ENCODE measurements at regions not wholly inside any gene's neighbourhood (a gene's known extent, or its start where the extent isn't known, plus 50 kb on each side); places are given as distances from the start of the nearest gene placed in this dataset.

DNA sequence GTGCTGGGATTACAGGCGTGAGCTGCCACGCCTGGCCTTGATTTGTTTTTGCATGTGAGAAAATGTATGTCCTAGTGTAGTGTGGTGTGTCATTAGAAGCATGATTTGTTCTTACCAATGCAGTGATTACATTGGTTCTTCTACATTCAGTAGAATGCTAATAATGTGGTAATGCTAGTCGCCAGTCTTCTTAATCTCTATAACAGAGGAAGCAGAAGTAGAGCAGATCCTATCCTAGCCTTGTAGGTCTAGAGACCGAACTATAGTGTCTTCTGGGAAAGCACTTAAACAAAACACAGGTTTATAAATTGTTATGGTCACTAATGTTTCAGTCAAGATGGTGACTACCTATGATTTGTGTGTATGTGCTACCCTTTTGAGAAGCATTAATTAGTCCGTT is 197.5 kb upstream of the DMRT1 start:
- TF ChIP-seq CTCF (IDR thresholded peaks at IDR 0.05; ENCODE audit: insufficient read depth, low read length, poor library complexity, severe bottlenecking) = no peak
- DNase-seq (ENCODE audit: extremely low read depth, insufficient read length) = no peak
- Histone ChIP-seq H3K27me3 (replicated peaks; ENCODE audit: control insufficient read depth, insufficient read depth, low read length) (no peaks in the 10 kb centered on the region; the same call in 1 of the 2 replicates), H3K4me3 (replicated peaks; ENCODE audit: low read depth, low read length) (no peak overlapping the region), H3K36me3 (ENCODE audit: control insufficient read depth, insufficient read depth, low read length) (no peaks in the 10 kb centered on the region)

DNA sequence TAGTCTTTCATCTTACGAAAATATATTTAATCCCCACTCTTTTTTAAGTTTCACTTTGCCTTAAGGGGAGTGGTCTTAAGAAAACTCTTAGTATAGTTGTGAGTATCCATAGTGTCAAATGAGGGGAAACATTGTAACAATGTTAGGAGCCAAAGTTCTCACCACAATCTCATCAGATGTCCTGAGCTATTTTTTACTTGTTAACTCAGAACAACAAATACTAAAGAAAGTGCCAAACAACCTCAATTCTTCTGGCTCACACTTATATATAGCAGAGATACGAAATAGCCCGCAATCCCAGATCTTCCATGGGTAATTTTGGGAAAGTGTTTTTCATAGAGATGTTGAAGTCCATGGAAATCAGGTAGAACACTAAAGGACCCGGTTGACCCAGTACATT is 194.0 kb upstream of the DMRT1 start:
- Histone ChIP-seq H3K27me3 (replicated peaks; ENCODE audit: control insufficient read depth, insufficient read depth, low read length) (no peaks in the 10 kb centered on the region), H3K36me3 (ENCODE audit: control insufficient read depth, insufficient read depth, low read length) (no peaks in the 10 kb centered on the region), H3K4me3 (replicated peaks; ENCODE audit: low read depth, low read length) (no peak overlapping the region)
- no peak for DNase-seq (ENCODE audit: extremely low read depth, insufficient read length)
- no peak for TF ChIP-seq CTCF (IDR thresholded peaks at IDR 0.05; ENCODE audit: insufficient read depth, low read length, poor library complexity, severe bottlenecking)

DNA sequence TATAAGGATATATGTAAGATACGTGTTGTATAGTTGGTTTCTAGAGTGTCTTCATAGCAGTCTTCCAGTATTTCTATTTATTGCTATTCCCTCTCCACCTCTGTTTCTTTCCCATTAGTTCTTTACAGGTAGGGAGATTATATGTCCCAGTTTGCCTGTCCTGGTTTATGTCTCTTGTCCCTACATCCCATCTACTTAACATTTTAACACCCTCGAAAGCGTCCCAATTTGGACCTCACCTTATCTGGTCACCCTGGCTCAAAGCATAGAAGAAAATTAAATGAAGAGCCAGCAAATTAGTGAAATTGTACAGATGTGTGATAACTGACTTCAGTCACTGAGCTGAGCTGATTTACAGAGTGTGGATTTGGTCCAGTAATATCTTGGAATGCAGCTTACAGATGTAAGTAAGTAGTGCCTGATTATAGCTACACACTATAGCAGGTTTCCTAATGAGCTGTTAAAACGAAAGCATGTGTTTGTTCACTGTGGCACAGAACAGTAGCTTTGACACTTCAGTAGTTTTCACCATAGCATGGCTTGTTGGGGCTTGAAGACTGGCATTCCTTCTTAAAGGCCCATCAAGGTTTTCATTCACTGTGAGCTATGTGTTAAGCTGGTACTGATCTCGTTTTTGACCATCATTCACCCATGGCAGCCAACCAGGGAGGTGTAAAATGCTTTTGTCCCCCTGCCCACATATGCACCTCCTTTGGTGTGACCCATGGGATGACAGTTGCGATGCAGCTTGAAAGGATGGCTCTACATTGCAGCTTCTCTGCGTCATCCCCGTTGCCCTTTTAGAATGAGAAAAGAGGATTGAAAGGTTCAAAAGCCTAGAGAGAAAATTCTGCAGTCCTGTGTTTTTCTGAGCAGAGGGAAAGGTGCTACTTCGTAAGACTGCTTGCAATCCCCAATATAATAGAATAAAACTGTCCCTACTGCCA is 192.1 kb upstream of the DMRT1 start:
- Histone ChIP-seq H3K4me3 (replicated peaks; ENCODE audit: low read depth, low read length) (no peak overlapping the region), H3K27me3 (replicated peaks; ENCODE audit: control insufficient read depth, insufficient read depth, low read length) (no peaks in the 10 kb centered on the region), H3K36me3 (ENCODE audit: control insufficient read depth, insufficient read depth, low read length) (no peaks in the 10 kb centered on the region)
- TF ChIP-seq CTCF (IDR thresholded peaks at IDR 0.05; ENCODE audit: insufficient read depth, low read length, poor library complexity, severe bottlenecking) = no peak
- DNase-seq (ENCODE audit: extremely low read depth, insufficient read length) = no peak

- DNase-seq (ENCODE audit: extremely low read depth, insufficient read length) = no peak
- TF ChIP-seq CTCF (IDR thresholded peaks at IDR 0.05; ENCODE audit: insufficient read depth, low read length, poor library complexity, severe bottlenecking) = no peak
- no peaks in the 10 kb centered on the region for H3K36me3 ChIP-seq (ENCODE audit: control insufficient read depth, insufficient read depth, low read length)
- H3K4me3 ChIP-seq (replicated peaks; ENCODE audit: low read depth, low read length) = no peak overlapping the region
- no peaks in the 10 kb centered on the region for H3K27me3 ChIP-seq (replicated peaks; ENCODE audit: control insufficient read depth, insufficient read depth, low read length)
Observed at GRCh38 chr9:650362-650761, 191.1 kb upstream of the DMRT1 start.

GRCh38 chr9:651371-651770 is 190.1 kb upstream of the DMRT1 start:
- Histone ChIP-seq H3K4me3 (replicated peaks; ENCODE audit: low read depth, low read length) (no peak overlapping the region), H3K27me3 (replicated peaks; ENCODE audit: control insufficient read depth, insufficient read depth, low read length) (no peaks in the 10 kb centered on the region), H3K36me3 (ENCODE audit: control insufficient read depth, insufficient read depth, low read length) (no peaks in the 10 kb centered on the region)
- DNase-seq (ENCODE audit: extremely low read depth, insufficient read length) = no peak
- no peak for TF ChIP-seq CTCF (IDR thresholded peaks at IDR 0.05; ENCODE audit: insufficient read depth, low read length, poor library complexity, severe bottlenecking)
